K562 (cell line): ENCODE measurements at regions not wholly inside any gene's neighbourhood (a gene's known extent, or its start where the extent isn't known, plus 50 kb on each side); places are given as distances from the start of the nearest gene placed in this dataset.

Experiments used
- ATAC-seq: fragments of 200-7000 bp; cut with Tn5 transposase; 3 replicates; pipeline ENCODE4 v1.9.1; 2020; ENCODE audit warnings: moderate library complexity
- BruUV-seq: library from RNA; stranded (reverse); fragments of 400-500 nt; replicated peaks from 2 replicates; lab custom pipeline; 2021; lab: Mats Ljungman, UMichigan
- CTCF ChIA-PET: fragments of 300-600 bp; formaldehyde crosslinking; extraction: SDS; loops from one replicate; lab custom pipeline; 2021; ENCODE audit warnings: low intra/inter-chr PET ratio; lab: Yijun Ruan, JAX
- POLR2A ChIA-PET: fragments of 300-600, 350-650 bp; sonication (Branson Sonifier 250); formaldehyde crosslinking; extraction: SDS; loops from one replicate; lab custom pipeline; 2021; ENCODE audit warnings: antibody characterized with exemption, inconsistent platforms; lab: Yijun Ruan, JAX
- DNase-seq, 4 experiments: peaks; one replicate each; pipeline versions ENCODE4 v3.0.0 to v3.0.0-alpha.2; 2011 to 2018; ENCODE audit warnings: low spot score in 3 of 4, mixed read lengths in 3 of 4; ENCODE audit errors: extremely low read depth in 1 of 4
- FAIRE-seq: peaks from 2 replicates; lab custom pipeline; 2011; peaks lifted over from hg19 to GRCh38; lab: Jason Lieb, UNC
- H2AFZ ChIP-seq: 2 replicates; pipeline ENCODE4 v1.6.0; 2011; ENCODE audit warnings: low read depth, low read length, control low read depth, inconsistent platforms
- H3K27ac ChIP-seq: fragments of 200-600 bp; 3 replicates; pipeline ENCODE4 v1.8.0; 2011; ENCODE audit warnings: low read depth, mild to moderate bottlenecking, control low read depth, inconsistent platforms, low read length, moderate library complexity, mixed read lengths; ENCODE audit errors: extremely low read depth
- H3K27me3 ChIP-seq, 2 experiments: fragments of 300-600 bp in 1 of 2; 2 replicates in 1 of 2; 3 replicates in 1 of 2; pipeline versions ENCODE4 v1.6.0 to v1.8.0; 2011; ENCODE audit warnings: inconsistent platforms in 2 of 2, low read length in 2 of 2, mild to moderate bottlenecking in 1 of 2, mixed read lengths in 1 of 2, moderate library complexity in 1 of 2; ENCODE audit not compliant: control insufficient read depth in 2 of 2, insufficient read depth in 2 of 2
- H3K36me3 ChIP-seq: fragments of 300-600 bp; 3 replicates; pipeline ENCODE4 v1.8.0; 2011; ENCODE audit warnings: mild to moderate bottlenecking, low read length, inconsistent platforms; ENCODE audit not compliant: control insufficient read depth, insufficient read depth
- H3K4me1 ChIP-seq, 2 experiments: fragments of 200-600 bp in 1 of 2; replicated peaks in 1 of 2; 2 replicates in 1 of 2; 3 replicates in 1 of 2; pipeline versions ENCODE4 v1.5.1 to v1.8.0; 2011; ENCODE audit warnings: inconsistent platforms in 2 of 2, low read length in 2 of 2, mild to moderate bottlenecking in 1 of 2, mixed read lengths in 1 of 2, moderate library complexity in 1 of 2; ENCODE audit not compliant: control insufficient read depth in 2 of 2, insufficient read depth in 2 of 2
- H3K4me2 ChIP-seq: 2 replicates; pipeline ENCODE4 v1.6.1; 2011; ENCODE audit warnings: low read length, control low read depth, inconsistent platforms, mixed read lengths; ENCODE audit not compliant: insufficient read depth
- H3K4me3 ChIP-seq: fragments of 200-600 bp; sonication (generic), shearing (Covaris generic); 2 replicates; pipeline ENCODE4 v1.5.1; 2016; ENCODE audit warnings: control low read depth, inconsistent platforms
- H3K79me2 ChIP-seq: fragments of 200-600 bp; 3 replicates; pipeline ENCODE4 v1.8.0; 2011; ENCODE audit warnings: low read length, inconsistent platforms; ENCODE audit not compliant: control insufficient read depth, insufficient read depth
- H3K9ac ChIP-seq, 2 experiments: 2 replicates each; pipeline versions ENCODE4 v1.6.0 to v1.6.1; 2011; ENCODE audit warnings: low read depth in 2 of 2, low read length in 2 of 2, control low read depth in 1 of 2, inconsistent platforms in 1 of 2, mild to moderate bottlenecking in 1 of 2, mixed read lengths in 1 of 2; ENCODE audit not compliant: insufficient read depth in 1 of 2
- H3K9me1 ChIP-seq: one replicate; pipeline ENCODE4 v1.6.0; 2011; ENCODE audit warnings: inconsistent platforms, mild to moderate bottlenecking, low read length, moderate library complexity; ENCODE audit not compliant: control insufficient read depth, insufficient read depth
- H3K9me3 ChIP-seq: replicated peaks from 2 replicates; pipeline ENCODE4 v1.5.1; 2011; ENCODE audit warnings: low read depth, low read length, inconsistent platforms; ENCODE audit not compliant: control insufficient read depth, insufficient read depth
- H4K20me1 ChIP-seq: replicated peaks from 2 replicates; pipeline ENCODE4 v1.6.1; 2011; ENCODE audit warnings: low read length, inconsistent platforms, mixed read lengths; ENCODE audit not compliant: control insufficient read depth, insufficient read depth
- CHD2 ChIP-seq: IDR thresholded peaks from 2 replicates; pipeline ENCODE4 v1.6.1; 2011; ENCODE audit warnings: low read depth, low read length
- RAD21 ChIP-seq, 2 experiments: fragments of 250-450 bp in 1 of 2; fragments of 450-650 bp in 1 of 2; sonication (Bioruptor Pico) in 1 of 2; formaldehyde crosslinking in 1 of 2; IDR thresholded peaks in 1 of 2; conservative IDR thresholded peaks in 1 of 2; 2 replicates each; pipeline versions ENCODE4 v1.4.0 to v1.8.0; 2020 to 2022; ENCODE audit warnings: mild to moderate bottlenecking in 2 of 2, moderate library complexity in 1 of 2
- ZNF133 ChIP-seq: fragments of 250-450 bp; sonication (Bioruptor Pico); IDR thresholded peaks from 2 replicates; pipeline ENCODE4 v1.4.0; 2020; ENCODE audit warnings: mild to moderate bottlenecking
- ZNF146 ChIP-seq: IDR thresholded peaks from one replicate; pipeline ENCODE4 v1.6.1; 2018; ENCODE audit warnings: missing compliant biosample characterization; ENCODE audit not compliant: unreplicated experiment
- ZNF232 ChIP-seq: sonication (generic); formaldehyde crosslinking; IDR thresholded peaks from 2 replicates; pipeline ENCODE4 v1.8.0; 2022; ENCODE audit warnings: mild to moderate bottlenecking, missing genetic modification reagents
- ZNF398 ChIP-seq: fragments of 250-450 bp; sonication (Bioruptor Pico); IDR thresholded peaks from 2 replicates; pipeline ENCODE4 v1.8.0; 2021; ENCODE audit warnings: moderate library complexity, mild to moderate bottlenecking, inconsistent platforms
- WGBS: fragments of 100-300 bp; shearing (Covaris generic); methylation state at CpG from one replicate; pipeline ENCODE4 v1.1.6; 2016; ENCODE audit warnings: low coverage, mixed read lengths; ENCODE audit not compliant: insufficient coverage; ENCODE audit errors: missing lambda C conversion rate; 5-methylcytosine and 5-hydroxymethylcytosine counted together
- in situ Hi-C: fragments of 300-500 bp; cut with MboI; formaldehyde crosslinking; loops from 4 replicates; pipeline ENCODE4 v1.15.0; 2018; ENCODE audit warnings: inconsistent platforms, mixed read lengths
- intact Hi-C: fragments of 100-400 bp; cut with micrococcal nuclease; formaldehyde crosslinking; loops from 2 replicates; pipeline ENCODE4 v1.14.2; 2022

- TF ChIP-seq CHD2 = no peak
Observed at GRCh38 chr10:8721650-8722049, 667.2 kb downstream of the GATA3 start (continued).

GRCh38 chr10:8722835-8723234 is 668.3 kb downstream of the GATA3 start:
- H3K27ac ChIP-seq = no peak overlapping the region
- no peak overlapping the region for H3K9ac ChIP-seq
- WGBS = 0% methylated on average over 4 of the region's 4 CpGs
- H4K20me1 ChIP-seq = no peaks in the 10 kb centered on the region
- no peaks in the 10 kb centered on the region for H3K4me1 ChIP-seq
- ChIA-PET CTCF (no interaction called here), POLR2A (no interaction called here)
- in situ Hi-C loops = no loop called here
- H2AFZ ChIP-seq = no peak overlapping the region
- H3K79me2 ChIP-seq = no peaks in the 10 kb centered on the region
- H3K9me3 ChIP-seq = peaks cover 2% of the 10 kb centered on the region; the same call in 1 of the 2 replicates
- no peak overlapping the region for H3K4me3 ChIP-seq
- H3K36me3 ChIP-seq = no peaks in the 10 kb centered on the region
- H3K9me1 ChIP-seq = no peaks in the 10 kb centered on the region
- BruUV-seq = no TSS peak
- H3K27me3 ChIP-seq = no peaks in the 10 kb centered on the region
- no peak for DNase-seq
- ATAC-seq = no peak
- no peak for FAIRE-seq
- no peak overlapping the region for H3K4me2 ChIP-seq
- TF ChIP-seq ZNF398 (CRISPR knock-in tag) (no peak), ZNF232 (CRISPR knock-in tag) (no peak), RAD21 (CRISPR knock-in tag; conservative IDR thresholded peaks at IDR 0.05 in 1 of 2, IDR thresholded peaks at IDR 0.05 in 1 of 2) (no peak), ZNF133 (no peak), ZNF146 (CRISPR knock-in tag) (peak; percentile 73)
- intact Hi-C loops = no loop called here
